ENCODE measurements at regions not wholly inside any gene's neighbourhood (a gene's known extent, or its start where the extent isn't known, plus 50 kb on each side); places are given as distances from the start of the nearest gene placed in this dataset.

DNA sequence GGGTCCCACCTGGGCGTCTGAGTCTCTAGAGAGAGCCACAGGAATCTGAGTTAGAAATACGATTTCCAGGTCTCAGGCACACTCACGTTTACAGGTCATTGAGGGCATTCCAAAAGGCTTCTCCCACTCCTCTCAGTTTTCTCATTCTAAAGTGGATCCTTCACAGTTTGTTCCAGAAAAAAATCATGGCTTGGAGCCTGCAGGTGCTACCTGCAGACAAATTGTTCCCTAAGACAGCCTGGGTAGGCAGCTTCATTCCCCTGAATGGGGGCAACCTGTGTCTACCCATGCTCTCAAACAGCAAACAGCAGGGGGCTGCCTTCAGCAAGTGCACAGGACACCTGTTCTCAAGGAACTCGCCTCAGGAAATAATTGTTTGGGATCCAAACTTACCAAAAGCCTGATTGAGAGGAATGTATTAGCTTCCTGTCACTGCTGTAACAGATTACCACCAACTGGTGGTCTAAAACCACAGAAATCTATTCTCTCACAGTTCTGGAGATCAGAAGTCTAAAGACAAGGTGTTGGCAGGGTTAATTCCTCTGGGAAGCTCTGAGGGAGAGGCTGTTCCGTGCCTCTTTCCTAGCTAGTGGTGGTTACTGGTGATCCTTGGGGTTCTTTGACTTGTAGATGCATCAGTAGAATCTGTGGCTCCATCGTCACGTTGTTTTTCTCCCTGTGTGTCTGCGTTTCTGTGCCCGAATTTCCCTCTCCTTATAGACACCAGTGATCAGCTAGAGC is 117.2 kb downstream of the RAB11FIP2 start:
- TF ChIP-seq POLR2AphosphoS5 (IDR thresholded peaks at IDR 0.05) (no peak), POLR2A (IDR thresholded peaks at IDR 0.05) (no peak)
- TF ChIP-seq, protein P1, sequence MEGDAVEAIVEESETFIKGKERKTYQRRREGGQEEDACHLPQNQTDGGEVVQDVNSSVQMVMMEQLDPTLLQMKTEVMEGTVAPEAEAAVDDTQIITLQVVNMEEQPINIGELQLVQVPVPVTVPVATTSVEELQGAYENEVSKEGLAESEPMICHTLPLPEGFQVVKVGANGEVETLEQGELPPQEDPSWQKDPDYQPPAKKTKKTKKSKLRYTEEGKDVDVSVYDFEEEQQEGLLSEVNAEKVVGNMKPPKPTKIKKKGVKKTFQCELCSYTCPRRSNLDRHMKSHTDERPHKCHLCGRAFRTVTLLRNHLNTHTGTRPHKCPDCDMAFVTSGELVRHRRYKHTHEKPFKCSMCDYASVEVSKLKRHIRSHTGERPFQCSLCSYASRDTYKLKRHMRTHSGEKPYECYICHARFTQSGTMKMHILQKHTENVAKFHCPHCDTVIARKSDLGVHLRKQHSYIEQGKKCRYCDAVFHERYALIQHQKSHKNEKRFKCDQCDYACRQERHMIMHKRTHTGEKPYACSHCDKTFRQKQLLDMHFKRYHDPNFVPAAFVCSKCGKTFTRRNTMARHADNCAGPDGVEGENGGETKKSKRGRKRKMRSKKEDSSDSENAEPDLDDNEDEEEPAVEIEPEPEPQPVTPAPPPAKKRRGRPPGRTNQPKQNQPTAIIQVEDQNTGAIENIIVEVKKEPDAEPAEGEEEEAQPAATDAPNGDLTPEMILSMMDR (IDR thresholded peaks at IDR 0.05): no peak
- H3K9me3 ChIP-seq: no peaks in the 10 kb centered on the region
- H3K27me3 ChIP-seq: peaks cover 0 to 6% of the 10 kb centered on the region in 2 donors
- H3K4me3 ChIP-seq: no peak overlapping the region
- DNase-seq (ENCODE audit: low spot score in 2 of 2): no peak
- H3K4me1 ChIP-seq: no peaks in the 10 kb centered on the region
- no peak overlapping the region for H3K27ac ChIP-seq
- intact Hi-C loops (cut with DNase I; ENCODE audit: low total_unique reads): no loop called here
- no peaks in the 10 kb centered on the region for H3K36me3 ChIP-seq

DNA sequence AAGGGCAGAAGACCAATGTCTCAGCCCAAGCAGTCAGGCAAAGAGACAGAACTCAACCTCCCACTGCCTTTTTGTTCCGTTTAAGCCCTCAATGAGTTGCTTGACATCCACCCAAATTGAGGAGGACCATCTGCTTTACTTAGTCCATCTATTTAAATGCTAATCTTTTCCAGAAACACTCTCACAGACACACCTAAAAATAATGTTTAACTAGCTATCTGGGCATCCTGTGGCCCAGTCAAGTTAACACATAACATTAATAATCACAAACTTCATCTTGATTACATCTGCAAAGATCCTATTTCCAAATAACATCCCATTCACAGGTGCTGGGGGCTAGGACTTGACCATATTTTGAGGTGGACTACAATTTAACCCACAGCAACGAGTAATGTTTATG is 115.7 kb downstream of the RAB11FIP2 start:
- intact Hi-C loops (cut with DNase I; ENCODE audit: low total_unique reads): no loop called here
- H3K4me3 ChIP-seq: no peak overlapping the region
- no peaks in the 10 kb centered on the region for H3K36me3 ChIP-seq
- TF ChIP-seq POLR2A (IDR thresholded peaks at IDR 0.05): no peak
- no peak for TF ChIP-seq POLR2AphosphoS5 (IDR thresholded peaks at IDR 0.05)
- TF ChIP-seq, protein P1 (IDR thresholded peaks at IDR 0.05): no peak
- peaks cover 0 to 6% of the 10 kb centered on the region in 2 donors for H3K27me3 ChIP-seq
- DNase-seq (ENCODE audit: low spot score in 2 of 2): no peak
- no peak overlapping the region for H3K27ac ChIP-seq
- no peaks in the 10 kb centered on the region for H3K4me1 ChIP-seq
- H3K9me3 ChIP-seq: no peaks in the 10 kb centered on the region

DNA sequence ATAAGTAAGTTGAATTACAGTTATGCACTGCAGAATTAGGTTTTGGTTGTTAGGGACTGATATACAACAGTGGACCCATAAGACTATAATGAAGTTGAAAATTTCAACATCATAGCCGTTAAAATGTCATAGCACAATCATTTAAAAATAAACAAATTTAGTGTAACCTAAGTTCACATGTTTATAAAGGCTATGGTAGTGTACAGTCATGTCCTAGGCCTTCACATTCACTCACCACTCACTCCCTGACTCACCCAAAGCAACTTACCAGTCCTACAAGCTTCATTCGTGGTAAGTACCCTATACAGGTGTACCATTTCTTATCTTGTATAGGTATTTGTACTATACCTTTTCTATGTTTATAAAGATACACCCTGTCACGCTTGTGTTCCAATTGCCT is 113.7 kb downstream of the RAB11FIP2 start:
- TF ChIP-seq, protein P1 (IDR thresholded peaks at IDR 0.05): no peak

DNA sequence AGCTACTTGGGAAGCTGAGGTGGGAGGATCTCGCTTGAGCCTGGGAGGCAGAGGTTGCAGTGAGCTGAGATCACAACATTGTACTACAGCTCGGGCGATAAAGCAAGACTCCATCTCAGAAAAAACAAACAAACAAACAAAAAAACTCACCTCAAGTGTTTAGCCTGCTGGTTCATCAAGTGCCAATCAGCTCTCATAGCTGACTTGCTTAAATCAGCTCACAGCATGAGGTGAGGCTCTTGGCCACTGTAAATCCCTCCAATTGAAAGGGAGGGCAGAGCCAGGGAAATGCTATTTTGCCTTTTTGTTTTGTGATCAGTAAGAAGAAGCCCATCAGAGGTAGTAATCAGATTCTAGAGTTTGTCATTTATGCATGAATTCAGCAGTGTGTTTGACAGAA is 112.3 kb downstream of the RAB11FIP2 start:
- H3K4me1 ChIP-seq: no peaks in the 10 kb centered on the region
- H3K4me3 ChIP-seq: no peak overlapping the region
- intact Hi-C loops (cut with DNase I; ENCODE audit: low total_unique reads): no loop called here
- TF ChIP-seq, protein P1 (IDR thresholded peaks at IDR 0.05): no peak
- no peak for TF ChIP-seq POLR2A (IDR thresholded peaks at IDR 0.05)
- DNase-seq (ENCODE audit: low spot score in 2 of 2): no peak
- no peaks in the 10 kb centered on the region for H3K36me3 ChIP-seq
- peaks cover 0 to 5% of the 10 kb centered on the region in 2 donors for H3K27me3 ChIP-seq
- H3K27ac ChIP-seq: no peak overlapping the region
- H3K9me3 ChIP-seq: no peaks in the 10 kb centered on the region

More for the DNA sequence above, 113.7 kb downstream of the RAB11FIP2 start:
- Histone ChIP-seq H3K9me3 (no peaks in the 10 kb centered on the region), H3K4me1 (no peaks in the 10 kb centered on the region), H3K4me3 (no peak overlapping the region), H3K36me3 (no peaks in the 10 kb centered on the region), H3K27me3 (peaks cover 0 to 6% of the 10 kb centered on the region in 2 donors), H3K27ac (no peak overlapping the region)
- DNase-seq (ENCODE audit: low spot score in 2 of 2): no peak
- intact Hi-C loops (cut with DNase I; ENCODE audit: low total_unique reads): no loop called here

DNA sequence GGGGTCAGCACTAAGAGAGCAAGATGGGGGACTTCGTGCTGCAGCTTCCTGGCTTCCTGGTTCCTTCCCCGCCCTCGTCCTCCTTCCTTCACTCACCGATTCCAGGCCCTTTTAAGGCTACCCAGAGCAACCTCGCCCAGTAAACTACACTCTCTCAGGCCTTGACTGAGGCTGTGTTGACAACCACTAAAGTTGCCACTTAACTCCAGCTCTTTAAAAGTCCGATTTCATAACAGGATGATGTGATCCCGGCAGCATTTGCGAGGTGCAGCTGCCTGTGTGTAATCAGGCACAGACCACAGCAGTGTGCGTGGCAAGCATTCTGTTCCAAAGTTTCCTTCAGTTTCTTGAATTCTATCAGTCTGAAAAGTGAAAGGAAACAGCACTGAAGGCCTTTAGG is 110.6 kb downstream of the RAB11FIP2 start:
- no peak overlapping the region for H3K4me3 ChIP-seq
- no peaks in the 10 kb centered on the region for H3K36me3 ChIP-seq
- no peak for DNase-seq (ENCODE audit: low spot score in 2 of 2)
- no peaks in the 10 kb centered on the region for H3K27me3 ChIP-seq
- intact Hi-C loops (cut with DNase I; ENCODE audit: low total_unique reads): no loop called here
- TF ChIP-seq POLR2AphosphoS5 (IDR thresholded peaks at IDR 0.05): no peak
- TF ChIP-seq POLR2A (IDR thresholded peaks at IDR 0.05): no peak
- TF ChIP-seq, protein P1 (IDR thresholded peaks at IDR 0.05): no peak
- H3K27ac ChIP-seq: peak overlapping the region; percentile 13 to 75
- no peaks in the 10 kb centered on the region for H3K4me1 ChIP-seq
- H3K9me3 ChIP-seq: no peaks in the 10 kb centered on the region
